ENCODE measurements at regions not wholly inside any gene's neighbourhood (a gene's known extent, or its start where the extent isn't known, plus 50 kb on each side); places are given as distances from the start of the nearest gene placed in this dataset.
A peak's percentile ranks its signal among the peaks of the same experiment; 100 is the strongest.
"Not testable (repeated sequence)": the region's sequence is repeated elsewhere in the genome, so short reads cannot be mapped to it uniquely, and the experiment has no call there.

DNA sequence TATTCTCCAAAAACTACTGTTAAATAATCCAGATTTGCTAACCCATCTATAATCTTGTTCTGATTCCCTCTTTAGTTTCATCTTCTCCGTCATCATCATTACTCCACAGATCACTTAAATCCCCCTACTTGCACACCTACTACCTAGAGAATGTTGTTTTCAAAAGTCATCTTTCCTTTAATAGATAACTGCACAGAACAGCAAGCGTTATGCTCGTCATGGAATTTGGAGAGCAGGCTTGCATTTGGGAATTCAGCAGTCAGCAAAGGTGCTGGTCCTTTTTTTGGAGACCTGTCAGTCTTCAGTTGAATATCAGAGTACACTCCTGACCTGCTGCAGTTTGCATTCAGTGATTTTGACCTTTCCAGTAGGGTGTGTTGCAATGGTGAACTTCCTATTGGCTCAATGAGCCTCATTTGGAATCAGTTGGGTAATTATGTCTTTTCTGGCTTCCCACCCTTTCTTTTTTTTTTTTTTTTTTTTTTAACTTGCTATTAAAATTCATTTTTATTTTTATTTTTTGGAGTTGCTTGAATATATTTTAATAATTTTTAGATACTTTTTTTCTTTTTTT is 110.6 kb downstream of the HNRNPLL start:
- Mint-ChIP-seq H3K4me3 (no peak overlapping the region), H3K27ac (no peak overlapping the region), H3K36me3 (ENCODE audit: low read depth) (no peaks in the 10 kb centered on the region), H3K27me3 (peaks cover 1% of the 10 kb centered on the region), H3K9me3 (no peaks in the 10 kb centered on the region), H3K4me1 (no peaks in the 10 kb centered on the region)
- ATAC-seq: no peak
- no peak for DNase-seq

DNA sequence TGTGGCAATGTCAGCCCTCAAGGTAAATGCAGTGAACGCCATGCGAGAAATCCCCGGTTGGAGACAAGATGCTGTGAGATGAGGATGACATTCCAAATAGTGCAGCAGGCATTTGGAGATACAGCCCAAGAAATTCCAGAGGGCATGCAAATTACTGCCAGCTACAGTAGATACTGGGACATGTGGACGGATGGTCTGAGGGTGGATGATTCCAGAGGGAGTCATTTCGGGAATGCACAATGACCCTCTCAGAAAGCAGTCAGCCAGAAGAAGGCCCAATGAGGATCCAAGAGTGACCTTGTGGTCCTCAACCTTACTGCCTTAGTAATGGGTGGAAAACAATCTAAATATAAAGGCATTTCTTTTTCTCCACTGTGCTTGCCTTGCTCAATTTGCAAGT is 111.3 kb downstream of the HNRNPLL start:
- Mint-ChIP-seq H3K36me3 (ENCODE audit: low read depth) (no peaks in the 10 kb centered on the region), H3K4me3 (no peak overlapping the region), H3K4me1 (no peaks in the 10 kb centered on the region), H3K9me3 (no peaks in the 10 kb centered on the region), H3K27me3 (peaks cover 1% of the 10 kb centered on the region), H3K27ac (no peak overlapping the region)
- DNase-seq (no peak), ATAC-seq (no peak)

DNA sequence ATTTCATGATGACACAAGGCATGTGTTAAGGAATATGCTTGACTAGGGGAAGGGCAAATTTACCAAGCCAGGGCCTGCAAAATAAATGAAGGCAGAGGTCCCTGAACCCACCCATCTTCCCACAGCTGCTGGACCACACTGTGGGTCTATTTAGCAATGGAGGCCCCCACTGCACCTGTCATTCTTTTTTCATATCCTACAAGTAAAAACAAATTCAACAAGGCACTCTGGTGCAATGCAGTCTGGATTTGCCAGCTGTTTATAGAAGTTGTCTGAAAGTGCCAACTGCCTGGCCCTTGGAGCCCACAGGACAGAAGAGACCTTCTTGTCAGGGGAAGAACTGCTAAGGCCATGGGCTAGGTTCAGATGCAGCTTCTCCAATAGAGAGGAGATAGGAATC is 112.8 kb upstream of the ATL2 start:
- Mint-ChIP-seq H3K36me3 (ENCODE audit: low read depth) (no peaks in the 10 kb centered on the region), H3K27ac (no peak overlapping the region)

DNA sequence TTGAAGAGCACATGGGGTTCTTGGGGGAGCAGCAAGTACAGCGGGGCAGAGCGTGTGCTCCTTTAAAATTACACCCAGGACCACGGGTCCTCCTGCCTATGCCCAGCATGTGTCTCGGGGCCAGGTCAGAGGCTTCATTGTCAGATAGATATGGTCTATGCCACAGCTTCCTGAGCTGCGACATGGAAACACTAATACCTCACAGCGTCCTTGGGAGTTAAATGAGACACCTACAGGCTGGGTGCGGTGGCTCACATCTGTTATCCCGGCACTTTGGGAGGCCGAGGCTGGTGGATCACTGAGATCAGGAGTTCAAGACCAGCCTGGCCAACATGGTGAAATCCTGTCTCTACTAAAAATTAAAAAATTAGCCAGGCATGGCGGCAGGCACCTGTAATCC is 110.8 kb upstream of the ATL2 start:
- Mint-ChIP-seq H3K27ac (no peak overlapping the region), H3K9me3 (no peaks in the 10 kb centered on the region), H3K36me3 (ENCODE audit: low read depth) (no peaks in the 10 kb centered on the region), H3K4me3 (no peak overlapping the region), H3K27me3 (peaks cover 2% of the 10 kb centered on the region), H3K4me1 (no peaks in the 10 kb centered on the region)
- no peak for DNase-seq
- no peak for ATAC-seq

More for the DNA sequence above, 112.8 kb upstream of the ATL2 start:
- Mint-ChIP-seq H3K9me3 (no peaks in the 10 kb centered on the region), H3K4me1 (no peaks in the 10 kb centered on the region), H3K27me3 (peaks cover 1% of the 10 kb centered on the region), H3K4me3 (no peak overlapping the region)
- no peak for ATAC-seq
- DNase-seq: no peak

DNA sequence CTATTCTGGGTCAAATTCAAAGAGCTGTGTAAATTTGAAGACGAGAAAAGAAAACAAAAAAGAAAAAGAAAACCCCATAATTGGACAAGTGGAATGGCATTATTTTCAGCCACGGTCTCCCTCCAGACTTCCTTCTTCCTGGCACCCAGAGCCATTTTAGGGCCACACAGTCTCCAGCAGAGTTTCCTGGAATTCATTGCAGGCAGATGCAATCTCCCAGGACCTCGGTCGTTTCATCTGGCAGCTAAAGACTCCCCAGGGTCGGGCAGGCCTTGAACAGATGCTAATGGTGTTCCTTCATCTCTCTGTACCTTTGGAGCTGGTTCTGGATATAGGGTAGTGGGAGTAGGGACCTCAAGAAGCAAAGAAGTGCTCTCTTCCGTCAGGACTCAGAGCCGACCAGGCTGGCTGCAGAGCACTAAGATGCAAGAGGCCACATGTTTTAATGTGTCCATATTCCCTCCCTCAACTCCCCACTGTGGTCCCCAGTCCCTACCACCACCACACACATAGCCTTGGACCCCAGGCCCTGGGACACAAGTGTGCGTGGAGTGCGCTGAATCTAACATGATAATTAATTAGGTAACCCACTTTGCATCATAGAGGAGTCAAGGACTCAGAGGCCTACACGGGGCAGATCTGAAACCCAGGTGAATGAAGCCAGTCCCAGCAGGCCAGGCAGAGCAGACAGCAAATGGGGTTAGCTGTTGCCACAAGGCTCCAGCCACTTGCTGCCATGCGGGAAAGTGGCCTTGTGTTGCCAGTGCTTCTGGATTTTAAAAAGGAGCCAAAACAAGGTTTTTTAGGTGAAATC is 109.3 kb upstream of the ATL2 start:
- H3K4me1 Mint-ChIP-seq: no peaks in the 10 kb centered on the region
- no peaks in the 10 kb centered on the region for H3K36me3 Mint-ChIP-seq (ENCODE audit: low read depth)
- H3K27me3 Mint-ChIP-seq: peaks cover 4% of the 10 kb centered on the region
- DNase-seq (no peak), ATAC-seq (no peak)
- H3K4me3 Mint-ChIP-seq: no peak overlapping the region
- H3K27ac Mint-ChIP-seq: no peak overlapping the region
- H3K9me3 Mint-ChIP-seq: peaks cover 3% of the 10 kb centered on the region

- peaks cover 4% of the 10 kb centered on the region for H3K27me3 Mint-ChIP-seq
- ATAC-seq: no peak
- DNase-seq: no peak
These were observed 108.7 kb upstream of the ATL2 start for GRCh38 chr2:38485734-38486133.

GRCh38 chr2:38484957-38485356 is 107.9 kb upstream of the ATL2 start:
- Mint-ChIP-seq H3K36me3 (ENCODE audit: low read depth) (no peaks in the 10 kb centered on the region), H3K27me3 (peaks cover 4% of the 10 kb centered on the region), H3K4me1 (no peaks in the 10 kb centered on the region), H3K27ac (no peak overlapping the region), H3K9me3 (peaks cover 13% of the 10 kb centered on the region), H3K4me3 (no peak overlapping the region)
- ATAC-seq (no peak), DNase-seq (no peak)

More at GRCh38 chr2:38485734-38486133, 108.7 kb upstream of the ATL2 start:
- H3K27ac Mint-ChIP-seq: no peak overlapping the region
- H3K9me3 Mint-ChIP-seq: peaks cover 6% of the 10 kb centered on the region
- H3K36me3 Mint-ChIP-seq (ENCODE audit: low read depth): no peaks in the 10 kb centered on the region
- no peak overlapping the region for H3K4me3 Mint-ChIP-seq
- no peaks in the 10 kb centered on the region for H3K4me1 Mint-ChIP-seq

DNA sequence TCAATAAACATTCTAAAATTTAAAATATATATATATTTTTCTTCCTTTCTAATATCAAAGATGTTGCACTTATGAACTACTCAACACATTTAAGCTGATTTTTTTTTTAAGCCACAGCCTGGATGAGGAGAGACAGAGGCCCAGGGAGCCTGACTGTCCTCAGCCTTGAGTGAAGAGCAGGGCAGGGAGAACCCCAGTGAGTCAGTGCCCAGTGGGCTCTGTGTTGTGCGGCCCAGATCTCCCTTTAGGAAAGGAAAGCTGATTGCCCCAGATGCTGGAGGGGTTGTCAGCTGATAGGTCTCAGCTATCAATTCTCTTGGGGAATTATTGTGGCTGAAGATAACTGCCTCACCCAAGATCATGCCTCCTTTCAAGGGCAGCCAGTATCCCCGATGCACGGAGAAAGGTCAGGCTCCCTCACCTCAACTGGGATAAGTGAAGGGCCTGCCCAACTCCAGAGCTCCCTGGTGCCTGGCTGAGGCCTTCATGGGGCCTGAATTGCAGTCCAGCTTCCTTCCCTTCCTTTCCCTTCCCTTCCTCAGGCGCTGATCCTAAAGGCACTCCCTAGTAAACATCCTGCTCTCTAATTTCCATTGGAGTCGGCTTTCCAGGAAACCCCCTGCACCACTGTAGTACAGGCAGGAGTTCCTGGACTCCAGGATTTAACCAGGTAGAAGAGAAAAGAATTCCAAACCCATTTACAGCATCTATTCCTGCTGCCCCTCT is 106.9 kb upstream of the ATL2 start:
- H3K36me3 Mint-ChIP-seq (ENCODE audit: low read depth): no peaks in the 10 kb centered on the region
- H3K4me1 Mint-ChIP-seq: no peaks in the 10 kb centered on the region
- H3K9me3 Mint-ChIP-seq: peaks cover 15% of the 10 kb centered on the region
- peaks cover 4% of the 10 kb centered on the region for H3K27me3 Mint-ChIP-seq
- DNase-seq (no peak), ATAC-seq (no peak)
- no peak overlapping the region for H3K4me3 Mint-ChIP-seq
- H3K27ac Mint-ChIP-seq: no peak overlapping the region

- not testable (repeated sequence) for DNase-seq; H3K4me1 Mint-ChIP-seq; H3K36me3 Mint-ChIP-seq (ENCODE audit: low read depth); H3K27me3 Mint-ChIP-seq; H3K27ac Mint-ChIP-seq; H3K4me3 Mint-ChIP-seq; ATAC-seq
- peaks cover 15% of the 10 kb centered on the region for H3K9me3 Mint-ChIP-seq
These were observed 105.6 kb upstream of the ATL2 start for GRCh38 chr2:38482710-38483109.

DNA sequence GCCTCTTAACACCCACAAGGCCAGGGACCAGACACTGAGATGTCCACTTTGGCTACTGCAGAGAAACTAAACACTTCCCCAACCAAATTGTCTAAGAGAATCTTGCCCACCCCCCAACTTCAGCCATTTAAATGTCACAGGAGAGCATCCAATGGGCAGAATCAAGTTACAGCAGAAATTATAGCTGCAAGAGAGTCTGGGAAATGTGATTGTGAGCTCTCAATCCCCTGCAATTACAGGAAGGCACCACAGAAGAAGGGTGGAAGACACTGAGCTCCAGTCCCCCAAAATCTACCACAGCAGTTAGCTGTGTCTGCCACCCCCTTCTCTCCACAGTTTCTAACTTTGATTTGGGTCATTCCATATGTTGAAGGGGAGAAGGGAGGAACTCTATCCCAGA is 103.5 kb upstream of the ATL2 start:
- Mint-ChIP-seq H3K4me3 (no peak overlapping the region), H3K9me3 (peaks cover 15% of the 10 kb centered on the region), H3K27ac (no peak overlapping the region)

DNA sequence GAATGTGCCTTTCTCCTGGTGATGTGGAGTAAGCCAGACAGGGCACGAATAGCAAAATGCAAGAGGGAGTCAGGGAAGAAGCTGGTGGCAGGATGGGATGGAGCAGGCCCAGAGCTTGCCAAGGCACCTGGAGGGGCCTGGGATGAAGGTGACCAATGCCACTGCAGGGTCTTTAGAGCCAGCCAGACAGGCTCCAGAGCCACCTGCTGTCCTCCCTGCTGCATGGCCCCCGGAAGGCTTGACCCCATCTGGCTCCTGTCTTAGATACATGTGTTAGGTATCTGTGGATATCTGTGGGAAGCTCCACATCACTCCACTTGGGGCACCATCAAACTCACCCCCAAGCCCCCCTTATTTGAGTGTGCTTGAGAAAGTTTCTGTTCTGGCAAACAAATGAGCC is 99.9 kb upstream of the ATL2 start:
- peaks cover 15% of the 10 kb centered on the region for H3K9me3 Mint-ChIP-seq
- peaks cover 19% of the 10 kb centered on the region for H3K27me3 Mint-ChIP-seq
- H3K4me3 Mint-ChIP-seq: no peak overlapping the region
- H3K36me3 Mint-ChIP-seq (ENCODE audit: low read depth): no peaks in the 10 kb centered on the region
- DNase-seq (no peak), ATAC-seq (no peak)
- H3K27ac Mint-ChIP-seq: no peak overlapping the region
- peaks cover 24% of the 10 kb centered on the region for H3K4me1 Mint-ChIP-seq

More for the DNA sequence above, 103.5 kb upstream of the ATL2 start:
- no peaks in the 10 kb centered on the region for H3K4me1 Mint-ChIP-seq
- H3K27me3 Mint-ChIP-seq: peaks cover 11% of the 10 kb centered on the region
- ATAC-seq: no peak
- no peak for DNase-seq
- H3K36me3 Mint-ChIP-seq (ENCODE audit: low read depth): no peaks in the 10 kb centered on the region

DNA sequence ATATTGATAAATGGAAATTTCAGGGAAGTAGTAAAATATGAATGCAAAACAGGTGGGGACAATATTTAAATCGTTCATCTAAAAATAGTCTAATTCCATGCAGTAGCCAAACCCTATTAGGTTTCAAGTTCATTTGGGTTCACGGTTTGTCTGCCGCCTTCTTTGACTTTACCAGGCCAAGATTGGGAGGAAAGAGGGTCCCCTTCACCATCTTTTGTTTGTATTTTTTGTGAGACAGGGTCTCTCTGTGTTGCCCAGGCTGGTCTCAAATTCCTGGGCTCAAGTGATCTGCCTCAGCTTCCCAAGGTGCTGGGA is 98.5 kb upstream of the ATL2 start:
- Mint-ChIP-seq H3K4me3 (no peak overlapping the region), H3K4me1 (peaks cover 24% of the 10 kb centered on the region), H3K9me3 (peaks cover 7% of the 10 kb centered on the region), H3K27me3 (peaks cover 18% of the 10 kb centered on the region), H3K36me3 (ENCODE audit: low read depth) (no peaks in the 10 kb centered on the region), H3K27ac (no peak overlapping the region)
- DNase-seq: no peak
- ATAC-seq: no peak

DNA sequence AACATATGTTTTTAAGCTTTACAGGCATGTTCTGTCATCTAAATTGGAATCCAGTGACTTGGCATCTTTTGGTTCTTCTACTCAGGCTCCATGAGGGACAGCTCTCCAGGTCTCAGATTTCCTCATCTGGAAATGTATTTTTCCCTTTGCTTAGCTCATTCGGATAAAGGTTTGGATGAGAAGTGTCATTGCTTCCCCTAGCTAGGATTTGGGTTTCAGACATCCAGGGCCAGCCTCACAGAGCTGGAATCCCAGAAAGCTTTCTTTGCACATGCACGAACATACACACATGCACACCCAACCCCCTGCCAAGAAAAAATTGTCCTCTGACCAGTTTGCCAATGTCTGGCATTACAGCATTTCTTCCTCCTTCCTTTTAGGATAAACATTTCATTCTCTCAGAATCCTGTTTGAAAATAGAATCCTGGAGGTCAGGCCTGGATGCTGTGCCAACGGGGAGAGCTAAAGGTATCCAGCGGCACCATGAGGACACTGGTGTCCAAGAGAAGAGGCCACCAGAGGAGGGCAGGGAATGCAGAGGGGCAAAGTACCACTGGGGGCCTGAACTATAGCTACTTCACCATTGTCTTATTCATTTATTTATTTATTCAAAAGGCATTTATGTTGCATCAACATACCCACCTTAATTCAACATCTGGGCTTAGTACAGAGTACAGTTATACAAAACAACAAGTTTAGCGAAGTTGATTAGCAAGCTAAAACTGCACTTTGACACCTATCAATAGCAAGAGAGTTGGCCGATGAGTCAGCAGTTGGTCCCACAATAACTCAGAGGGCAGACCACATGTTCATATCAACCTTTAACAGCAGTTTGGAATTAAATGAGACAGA is 97.9 kb upstream of the ATL2 start:
- H3K27me3 Mint-ChIP-seq: peaks cover 18% of the 10 kb centered on the region
- H3K36me3 Mint-ChIP-seq (ENCODE audit: low read depth): no peaks in the 10 kb centered on the region
- ATAC-seq (peak; percentile 79), DNase-seq (no peak)
- peaks cover 2% of the 10 kb centered on the region for H3K9me3 Mint-ChIP-seq
- H3K4me3 Mint-ChIP-seq: no peak overlapping the region
- no peak overlapping the region for H3K27ac Mint-ChIP-seq
- H3K4me1 Mint-ChIP-seq: peaks cover 24% of the 10 kb centered on the region

DNA sequence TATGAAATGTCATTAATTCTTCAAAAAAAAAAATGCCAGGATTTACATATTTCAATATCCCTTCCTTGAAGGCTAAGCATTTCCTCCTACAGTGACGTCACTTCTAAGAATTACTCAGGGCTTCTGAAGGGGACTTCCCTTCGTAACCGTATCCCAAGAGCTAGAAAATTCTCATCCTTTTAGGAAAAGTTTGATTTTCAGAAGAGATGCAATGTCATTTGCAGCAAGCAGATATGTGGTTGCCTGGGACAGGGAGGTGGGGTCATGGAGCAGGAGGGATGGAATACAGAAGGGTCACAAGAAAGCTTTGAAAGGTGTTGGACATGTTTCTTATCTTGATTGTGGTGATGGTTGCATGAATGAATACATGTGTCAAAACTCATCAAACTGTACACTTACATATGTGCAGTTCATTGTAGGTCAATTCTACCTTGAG is 97.0 kb upstream of the ATL2 start:
- Mint-ChIP-seq H3K4me3 (no peak overlapping the region), H3K4me1 (peaks cover 24% of the 10 kb centered on the region), H3K27ac (no peak overlapping the region), H3K36me3 (ENCODE audit: low read depth) (no peaks in the 10 kb centered on the region), H3K9me3 (no peaks in the 10 kb centered on the region), H3K27me3 (peaks cover 18% of the 10 kb centered on the region)
- DNase-seq: no peak
- no peak for ATAC-seq

All from activated naive CD8-positive, alpha-beta T cell treated with anti-CD3 and anti-CD28 coated beads, Interleukin-2, amount 50 U/mL, for 24 hours (primary cell).